OCI-LY3 (cell line): ENCODE measurements at regions not wholly inside any gene's neighbourhood (a gene's known extent, or its start where the extent isn't known, plus 50 kb on each side); places are given as distances from the start of the nearest gene placed in this dataset.

Experiments used
- H2AFZ ChIP-seq: fragments of 200-600, 300-600 bp; shearing (Covaris generic); 2 replicates; pipeline ENCODE4 v1.6.0; 2014; ENCODE audit warnings: antibody characterized with exemption, low read depth, low read length
- H3K27ac ChIP-seq: fragments of 200-600, 300-600 bp; sonication (generic); 2 replicates; pipeline ENCODE4 v1.5.1; 2014; ENCODE audit warnings: mild to moderate bottlenecking, low read length, moderate library complexity, mixed read lengths
- H3K27me3 ChIP-seq: fragments of 200-600, 300-600 bp; sonication (generic); 2 replicates; pipeline ENCODE4 v1.6.1; 2014; ENCODE audit warnings: low read depth, low read length, mixed read lengths
- H3K36me3 ChIP-seq: fragments of 200-600, 300-600 bp; sonication (generic); replicated peaks from 2 replicates; pipeline ENCODE3; 2014; ENCODE audit warnings: low read depth, low read length, mixed read lengths
- H3K4me1 ChIP-seq: fragments of 300-600, 200-600 bp; sonication (generic); 2 replicates; pipeline ENCODE4 v1.6.1; 2014; ENCODE audit warnings: low read length, mixed read lengths
- H3K4me2 ChIP-seq: fragments of 200-600, 300-600 bp; sonication (generic); 2 replicates; pipeline ENCODE4 v1.6.1; 2014; ENCODE audit warnings: low read length, mixed read lengths
- H3K4me3 ChIP-seq: fragments of 300-600, 200-600 bp; sonication (generic); 2 replicates; pipeline ENCODE4 v1.5.1; 2014; ENCODE audit warnings: antibody characterized with exemption, mild to moderate bottlenecking, low read length, moderate library complexity
- H3K79me2 ChIP-seq: fragments of 300-600, 200-600 bp; shearing (Covaris generic); 2 replicates; pipeline ENCODE4 v1.6.1; 2014; ENCODE audit warnings: mild to moderate bottlenecking, low read length, mixed read lengths
- H3K9ac ChIP-seq: fragments of 300-600, 200-600 bp; shearing (Covaris generic); 2 replicates; pipeline ENCODE4 v1.6.0; 2014; ENCODE audit warnings: mild to moderate bottlenecking, low read length, moderate library complexity
- H3K9me3 ChIP-seq: fragments of 200-600, 300-600 bp; shearing (Covaris generic); 2 replicates; pipeline ENCODE4 v1.6.1; 2014; ENCODE audit warnings: low read length, mixed read lengths; ENCODE audit not compliant: insufficient read depth
- H4K20me1 ChIP-seq: fragments of 200-600, 300-600 bp; sonication (generic); 2 replicates; pipeline ENCODE4 v1.6.1; 2016; ENCODE audit warnings: low read length, mixed read lengths; ENCODE audit not compliant: insufficient read depth
- EZH2phosphoT487 ChIP-seq: fragments of 200-600 bp; shearing (Covaris generic); IDR thresholded peaks from 2 replicates; pipeline ENCODE4 v1.6.1; 2018; ENCODE audit warnings: antibody characterized with exemption, mixed run types, low read depth
- TF ChIP-seq, protein P1 (sequence below): fragments of 200-600, 300-600 bp; sonication (generic); IDR thresholded peaks from 2 replicates; pipeline ENCODE4 v1.5.1; 2014; ENCODE audit warnings: antibody characterized with exemption, low read length, low read depth

DNA sequence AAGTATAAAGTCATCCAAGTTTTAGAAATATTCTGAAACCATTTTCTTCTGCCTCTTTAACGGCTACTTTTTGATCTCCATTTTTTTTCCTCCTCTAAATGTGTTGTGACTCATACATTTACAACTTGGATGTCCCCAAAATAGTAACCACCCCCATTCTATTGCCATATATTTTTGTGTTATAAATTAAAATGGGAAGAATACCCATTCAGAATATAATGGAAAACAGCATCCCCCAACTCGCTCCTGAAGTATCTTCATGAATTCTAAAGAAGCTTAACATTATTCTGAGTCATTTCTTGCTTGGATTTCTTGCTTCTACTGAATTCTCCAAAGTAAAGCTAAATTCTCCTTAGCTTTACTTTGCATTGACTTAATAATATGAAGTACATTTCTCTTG is 92.0 kb upstream of the PTPN13 start:
- H3K79me2 ChIP-seq: no peaks in the 10 kb centered on the region
- no peaks in the 10 kb centered on the region for H3K9me3 ChIP-seq
- no peaks in the 10 kb centered on the region for H3K36me3 ChIP-seq
- no peak overlapping the region for H3K9ac ChIP-seq
- H3K4me3 ChIP-seq: no peak overlapping the region
- TF ChIP-seq, protein P1, sequence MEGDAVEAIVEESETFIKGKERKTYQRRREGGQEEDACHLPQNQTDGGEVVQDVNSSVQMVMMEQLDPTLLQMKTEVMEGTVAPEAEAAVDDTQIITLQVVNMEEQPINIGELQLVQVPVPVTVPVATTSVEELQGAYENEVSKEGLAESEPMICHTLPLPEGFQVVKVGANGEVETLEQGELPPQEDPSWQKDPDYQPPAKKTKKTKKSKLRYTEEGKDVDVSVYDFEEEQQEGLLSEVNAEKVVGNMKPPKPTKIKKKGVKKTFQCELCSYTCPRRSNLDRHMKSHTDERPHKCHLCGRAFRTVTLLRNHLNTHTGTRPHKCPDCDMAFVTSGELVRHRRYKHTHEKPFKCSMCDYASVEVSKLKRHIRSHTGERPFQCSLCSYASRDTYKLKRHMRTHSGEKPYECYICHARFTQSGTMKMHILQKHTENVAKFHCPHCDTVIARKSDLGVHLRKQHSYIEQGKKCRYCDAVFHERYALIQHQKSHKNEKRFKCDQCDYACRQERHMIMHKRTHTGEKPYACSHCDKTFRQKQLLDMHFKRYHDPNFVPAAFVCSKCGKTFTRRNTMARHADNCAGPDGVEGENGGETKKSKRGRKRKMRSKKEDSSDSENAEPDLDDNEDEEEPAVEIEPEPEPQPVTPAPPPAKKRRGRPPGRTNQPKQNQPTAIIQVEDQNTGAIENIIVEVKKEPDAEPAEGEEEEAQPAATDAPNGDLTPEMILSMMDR: no peak
- TF ChIP-seq EZH2phosphoT487: no peak
- H3K4me1 ChIP-seq: peaks cover 4% of the 10 kb centered on the region
- no peaks in the 10 kb centered on the region for H4K20me1 ChIP-seq
- H3K27me3 ChIP-seq: peaks cover 2% of the 10 kb centered on the region; the same call in 1 of the 2 replicates
- H3K27ac ChIP-seq: no peak overlapping the region
- H2AFZ ChIP-seq: no peak overlapping the region
- H3K4me2 ChIP-seq: no peak overlapping the region

DNA sequence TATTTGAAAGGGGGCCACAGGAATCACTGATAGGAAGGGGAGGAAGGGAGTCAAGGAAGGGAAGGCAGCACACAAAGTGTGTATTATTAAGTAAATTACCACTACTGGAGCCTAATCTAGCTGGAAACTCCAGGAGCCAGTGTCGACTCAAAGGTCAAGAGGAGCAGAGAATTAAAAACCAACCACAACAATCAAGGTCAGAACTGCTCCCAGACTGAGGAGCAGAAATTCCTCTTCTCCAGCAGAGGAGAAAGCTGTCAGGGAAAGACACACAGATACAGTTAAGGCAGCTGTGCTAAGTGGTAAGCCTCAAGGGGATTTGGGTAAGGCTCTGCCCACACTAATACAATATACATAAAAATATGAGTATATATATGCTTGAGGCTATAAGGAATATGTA is 87.5 kb upstream of the PTPN13 start:
- no peak overlapping the region for H2AFZ ChIP-seq

DNA sequence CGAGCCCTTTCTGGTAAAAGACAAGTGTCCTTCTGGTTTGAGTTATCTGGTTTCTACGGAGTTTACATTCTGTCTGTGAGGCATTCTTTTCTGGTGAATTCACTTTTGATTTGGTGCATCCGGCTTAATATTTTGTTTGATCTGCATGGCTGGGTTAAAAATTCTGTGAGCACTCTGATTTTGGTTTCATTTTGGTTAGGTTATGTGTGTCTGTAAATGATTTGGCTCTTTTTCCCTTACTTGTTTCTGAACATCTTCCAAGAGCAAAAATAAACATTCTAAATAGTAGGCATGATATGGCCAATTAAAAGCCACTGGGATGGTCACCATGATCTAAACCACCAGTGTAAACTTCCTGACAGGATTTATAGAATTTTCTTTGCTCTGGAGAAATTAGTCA is 85.7 kb upstream of the PTPN13 start:
- Histone ChIP-seq H3K9me3 (no peaks in the 10 kb centered on the region), H3K4me1 (no peaks in the 10 kb centered on the region), H2AFZ (0 out of 2 replicates have a peak overlapping the region, but pooled peaks have one; percentile 41), H3K27me3 (no peaks in the 10 kb centered on the region), H3K9ac (no peak overlapping the region), H4K20me1 (no peaks in the 10 kb centered on the region), H3K79me2 (no peaks in the 10 kb centered on the region), H3K4me2 (peak overlapping the region; percentile 11; the same call in 1 of the 2 replicates), H3K36me3 (no peaks in the 10 kb centered on the region), H3K4me3 (no peak overlapping the region), H3K27ac (no peak overlapping the region)
- TF ChIP-seq EZH2phosphoT487: no peak
- TF ChIP-seq, protein P1: no peak

More for the DNA sequence above, 87.5 kb upstream of the PTPN13 start:
- TF ChIP-seq, protein P1: no peak
- TF ChIP-seq EZH2phosphoT487: no peak
- H3K4me3 ChIP-seq: no peak overlapping the region
- no peak overlapping the region for H3K27ac ChIP-seq
- no peak overlapping the region for H3K9ac ChIP-seq
- 0 out of 2 replicates have a peak, but pooled peaks cover 2% of the 10 kb centered on the region for H3K27me3 ChIP-seq
- H3K79me2 ChIP-seq: no peaks in the 10 kb centered on the region
- no peaks in the 10 kb centered on the region for H4K20me1 ChIP-seq
- no peak overlapping the region for H3K4me2 ChIP-seq
- H3K9me3 ChIP-seq: no peaks in the 10 kb centered on the region
- no peaks in the 10 kb centered on the region for H3K36me3 ChIP-seq
- H3K4me1 ChIP-seq: no peaks in the 10 kb centered on the region

DNA sequence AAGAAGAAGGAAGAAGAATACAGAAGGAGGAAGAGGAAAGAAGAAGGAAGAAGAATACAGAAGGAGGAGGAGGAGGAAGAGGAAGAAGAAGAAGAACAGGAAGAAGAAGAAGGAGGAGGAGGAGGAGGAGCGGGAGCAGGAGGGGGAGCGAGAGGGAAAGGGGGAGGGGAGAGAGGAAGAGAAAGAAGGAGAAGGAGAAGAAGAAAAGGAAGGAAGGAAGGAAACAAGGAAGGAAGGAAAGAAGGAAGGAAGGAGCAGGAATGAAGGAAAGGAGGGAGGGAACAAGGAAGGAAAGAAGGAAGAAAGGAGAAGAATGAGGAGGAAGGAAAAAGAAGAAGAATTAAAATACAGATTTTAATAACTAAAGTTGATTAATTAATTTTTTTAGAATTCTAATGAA is 82.5 kb upstream of the PTPN13 start:
- no peaks in the 10 kb centered on the region for H3K36me3 ChIP-seq
- H3K4me3 ChIP-seq: no peak overlapping the region
- H4K20me1 ChIP-seq: no peaks in the 10 kb centered on the region
- H3K9me3 ChIP-seq: no peaks in the 10 kb centered on the region
- H3K9ac ChIP-seq: no peak overlapping the region
- no peak for TF ChIP-seq EZH2phosphoT487
- TF ChIP-seq, protein P1: no peak
- no peak overlapping the region for H2AFZ ChIP-seq
- H3K79me2 ChIP-seq: no peaks in the 10 kb centered on the region
- no peak overlapping the region for H3K4me2 ChIP-seq
- no peaks in the 10 kb centered on the region for H3K27me3 ChIP-seq
- H3K4me1 ChIP-seq: no peaks in the 10 kb centered on the region
- no peak overlapping the region for H3K27ac ChIP-seq
